ENCODE measurements at regions not wholly inside any gene's neighbourhood (a gene's known extent, or its start where the extent isn't known, plus 50 kb on each side); places are given as distances from the start of the nearest gene placed in this dataset.

DNA sequence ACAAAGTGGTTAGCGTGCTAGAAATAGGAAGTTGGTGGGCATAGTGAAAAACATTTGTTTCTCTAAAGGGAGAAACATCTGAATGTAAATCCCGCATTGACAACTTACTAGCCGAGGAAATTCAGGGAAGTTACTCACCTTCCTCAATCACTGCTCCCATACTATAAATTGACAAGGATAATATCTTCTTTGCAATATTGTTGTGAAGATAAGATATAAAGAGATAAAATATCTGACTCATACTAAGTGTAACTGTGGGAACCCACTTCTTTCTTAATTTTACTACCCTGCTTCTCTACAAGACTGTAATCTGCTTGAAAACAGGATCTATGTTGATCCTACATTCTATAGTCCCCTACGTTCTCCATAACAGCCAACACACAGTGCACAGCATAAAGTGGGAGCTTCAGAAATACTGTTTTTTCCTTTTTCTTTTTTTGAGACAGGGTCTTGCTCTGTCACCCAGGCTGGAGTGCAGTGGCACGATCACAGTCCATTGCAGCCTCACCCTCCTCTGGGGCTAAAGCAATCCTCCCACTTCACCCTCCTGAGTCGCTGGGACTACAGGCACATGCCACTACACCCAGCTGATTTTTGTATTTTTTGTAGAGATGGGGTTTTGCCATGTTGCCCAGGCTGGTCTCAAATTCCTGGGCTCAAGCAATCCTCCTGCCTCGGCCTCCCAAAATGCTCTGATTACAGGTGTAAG, 57.4 kb upstream of the C1orf21 start:
- Histone ChIP-seq H3K27me3 (ENCODE audit: control insufficient read depth, insufficient read depth, low read length) (no peaks in the 10 kb centered on the region), H3K4me3 (ENCODE audit: low read length) (no peak overlapping the region), H3K4me1 (ENCODE audit: control insufficient read depth, insufficient read depth, low read length) (no peaks in the 10 kb centered on the region), H3K36me3 (ENCODE audit: control insufficient read depth, insufficient read depth, low read length) (no peaks in the 10 kb centered on the region), H3K27ac (ENCODE audit: low read length) (no peak overlapping the region), H3K9me3 (ENCODE audit: control insufficient read depth, insufficient read depth, low read length) (no peaks in the 10 kb centered on the region)
- DNase-seq (no peak), ATAC-seq (no peak)
- TF ChIP-seq, protein P1, sequence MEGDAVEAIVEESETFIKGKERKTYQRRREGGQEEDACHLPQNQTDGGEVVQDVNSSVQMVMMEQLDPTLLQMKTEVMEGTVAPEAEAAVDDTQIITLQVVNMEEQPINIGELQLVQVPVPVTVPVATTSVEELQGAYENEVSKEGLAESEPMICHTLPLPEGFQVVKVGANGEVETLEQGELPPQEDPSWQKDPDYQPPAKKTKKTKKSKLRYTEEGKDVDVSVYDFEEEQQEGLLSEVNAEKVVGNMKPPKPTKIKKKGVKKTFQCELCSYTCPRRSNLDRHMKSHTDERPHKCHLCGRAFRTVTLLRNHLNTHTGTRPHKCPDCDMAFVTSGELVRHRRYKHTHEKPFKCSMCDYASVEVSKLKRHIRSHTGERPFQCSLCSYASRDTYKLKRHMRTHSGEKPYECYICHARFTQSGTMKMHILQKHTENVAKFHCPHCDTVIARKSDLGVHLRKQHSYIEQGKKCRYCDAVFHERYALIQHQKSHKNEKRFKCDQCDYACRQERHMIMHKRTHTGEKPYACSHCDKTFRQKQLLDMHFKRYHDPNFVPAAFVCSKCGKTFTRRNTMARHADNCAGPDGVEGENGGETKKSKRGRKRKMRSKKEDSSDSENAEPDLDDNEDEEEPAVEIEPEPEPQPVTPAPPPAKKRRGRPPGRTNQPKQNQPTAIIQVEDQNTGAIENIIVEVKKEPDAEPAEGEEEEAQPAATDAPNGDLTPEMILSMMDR (IDR thresholded peaks at IDR 0.05) = no peak
- intact Hi-C loops (cut with micrococcal nuclease) = no loop called here
- Mint-ChIP-seq H3K9me3 (peaks cover 0 to 3% of the 10 kb centered on the region in 2 donors), H3K27ac (no peak overlapping the region), H3K4me1 (no peaks in the 10 kb centered on the region), H3K36me3 (no peaks in the 10 kb centered on the region), H3K4me3 (no peak overlapping the region), H3K27me3 (ENCODE audit: low read depth in 2 of 2) (peaks cover 13 to 18% of the 10 kb centered on the region in 2 donors)
- WGBS (ENCODE audit: insufficient coverage) = 76% methylated on average over 3 of the region's 7 CpGs

GRCh38 chr1:184329962-184330868, 56.6 kb upstream of the C1orf21 start:
- Histone ChIP-seq H3K27ac (ENCODE audit: low read length) (no peak overlapping the region), H3K36me3 (ENCODE audit: control insufficient read depth, insufficient read depth, low read length) (no peaks in the 10 kb centered on the region), H3K27me3 (ENCODE audit: control insufficient read depth, insufficient read depth, low read length) (no peaks in the 10 kb centered on the region), H3K4me1 (ENCODE audit: control insufficient read depth, insufficient read depth, low read length) (no peaks in the 10 kb centered on the region), H3K4me3 (ENCODE audit: low read length) (no peak overlapping the region), H3K9me3 (ENCODE audit: control insufficient read depth, insufficient read depth, low read length) (no peaks in the 10 kb centered on the region)
- peaks cover 13 to 18% of the 10 kb centered on the region in 2 donors for H3K27me3 Mint-ChIP-seq (ENCODE audit: low read depth in 2 of 2)
- no peak overlapping the region for H3K27ac Mint-ChIP-seq
- DNase-seq (no peak), ATAC-seq (no peak)
- peaks cover 0 to 3% of the 10 kb centered on the region in 2 donors for H3K9me3 Mint-ChIP-seq
- no peak overlapping the region for H3K4me3 Mint-ChIP-seq
- intact Hi-C loops (cut with micrococcal nuclease) = no loop called here
- H3K36me3 Mint-ChIP-seq = no peaks in the 10 kb centered on the region
- 92% methylated on average over 7 of the region's 7 CpGs for WGBS (ENCODE audit: insufficient coverage)
- TF ChIP-seq, protein P1 (IDR thresholded peaks at IDR 0.05) = no peak
- no peaks in the 10 kb centered on the region for H3K4me1 Mint-ChIP-seq

DNA sequence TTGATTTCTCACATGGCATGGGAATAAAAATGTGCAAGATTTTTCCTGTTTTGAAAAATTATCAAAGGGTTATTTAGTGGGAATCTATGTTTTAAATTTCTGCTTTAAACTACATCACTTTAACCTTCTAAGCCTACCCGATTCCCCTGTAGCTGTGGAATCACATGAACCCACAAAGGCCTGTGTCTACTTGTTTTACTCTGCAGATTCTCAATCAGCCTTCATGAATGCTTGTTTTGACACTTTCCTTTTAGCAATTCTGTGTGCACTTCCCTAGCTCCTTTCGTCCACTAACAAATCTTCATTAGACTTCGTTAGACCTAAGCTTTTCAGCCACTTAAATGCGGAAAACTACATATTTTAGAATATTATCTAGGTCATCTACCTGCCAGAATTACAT, 56.0 kb upstream of the C1orf21 start:
- Histone ChIP-seq H3K27ac (ENCODE audit: low read length) (no peak overlapping the region), H3K27me3 (ENCODE audit: control insufficient read depth, insufficient read depth, low read length) (no peaks in the 10 kb centered on the region), H3K36me3 (ENCODE audit: control insufficient read depth, insufficient read depth, low read length) (no peaks in the 10 kb centered on the region), H3K9me3 (ENCODE audit: control insufficient read depth, insufficient read depth, low read length) (no peaks in the 10 kb centered on the region), H3K4me1 (ENCODE audit: control insufficient read depth, insufficient read depth, low read length) (no peaks in the 10 kb centered on the region), H3K4me3 (ENCODE audit: low read length) (no peak overlapping the region)
- WGBS (ENCODE audit: insufficient coverage) = 94% methylated on average over 4 of the region's 4 CpGs
- peaks cover 0 to 3% of the 10 kb centered on the region in 2 donors for H3K9me3 Mint-ChIP-seq
- TF ChIP-seq, protein P1 (IDR thresholded peaks at IDR 0.05) = no peak
- H3K36me3 Mint-ChIP-seq = no peaks in the 10 kb centered on the region
- H3K4me3 Mint-ChIP-seq = no peak overlapping the region
- intact Hi-C loops (cut with micrococcal nuclease) = no loop called here
- peaks cover 13 to 18% of the 10 kb centered on the region in 2 donors for H3K27me3 Mint-ChIP-seq (ENCODE audit: low read depth in 2 of 2)
- ATAC-seq (no peak), DNase-seq (no peak)
- H3K4me1 Mint-ChIP-seq = no peaks in the 10 kb centered on the region
- no peak overlapping the region for H3K27ac Mint-ChIP-seq

Measured in natural killer cell (primary cell).